ENCODE measurements at regions not wholly inside any gene's neighbourhood (a gene's known extent, or its start where the extent isn't known, plus 50 kb on each side); places are given as distances from the start of the nearest gene placed in this dataset.

GRCh38 chr6:81857812-81858211 is 105.3 kb upstream of the TENT5A start:
- Histone ChIP-seq H2AFZ (ENCODE audit: low read length) (no peak overlapping the region), H3K56ac (replicated peaks; ENCODE audit: insufficient read length, low read depth, low read length) (no peak overlapping the region), H3K79me1 (ENCODE audit: low read depth, low read length) (no peaks in the 10 kb centered on the region), H2BK12ac (ENCODE audit: low read depth, low read length) (no peak overlapping the region), H3K4ac (replicated peaks; ENCODE audit: insufficient read length, low read depth, low read length) (no peak overlapping the region), H2BK20ac (ENCODE audit: low read length) (no peak overlapping the region), H4K5ac (ENCODE audit: insufficient read length, low read depth, low read length) (no peak overlapping the region), H3K9ac (replicated peaks in 1 of 4; ENCODE audit: extremely low read depth in 1 of 4, low read depth in 3 of 4, low read length in 3 of 4) (no peak overlapping the region), H4K8ac (ENCODE audit: extremely low read depth, insufficient read depth, low read length) (no peak overlapping the region), H2BK120ac (replicated peaks; ENCODE audit: low read depth, low read length) (no peak overlapping the region), H3K27ac (ENCODE audit: low read depth, low read length) (no peak overlapping the region), H3K18ac (ENCODE audit: extremely low read depth, low read length) (no peak overlapping the region), H4K91ac (replicated peaks; ENCODE audit: insufficient read length, low read length) (no peak overlapping the region), H3K4me1 (replicated peaks in 1 of 4; ENCODE audit: control insufficient read depth in 3 of 4, insufficient read depth in 4 of 4, low read length in 3 of 4) (no peaks in the 10 kb centered on the region), H3K23ac (ENCODE audit: insufficient read length) (no peak overlapping the region), H3K9me3 (ENCODE audit: insufficient read depth in 2 of 2, low read depth in 1 of 2, low read length in 1 of 2) (no peaks in the 10 kb centered on the region), H3K4me2 (ENCODE audit: insufficient read depth in 1 of 2, low read depth in 2 of 2, low read length in 2 of 2) (no peak overlapping the region), H3K79me2 (ENCODE audit: control insufficient read depth in 1 of 2, insufficient read depth in 2 of 2, low read length in 2 of 2) (no peaks in the 10 kb centered on the region), H3K23me2 (ENCODE audit: low read depth, low read length) (no peaks in the 10 kb centered on the region), H2BK5ac (ENCODE audit: low read depth, low read length) (no peak overlapping the region), H3K4me3 (ENCODE audit: extremely low read depth in 1 of 4, insufficient read depth in 2 of 4, low read depth in 3 of 4, low read length in 4 of 4) (no peak overlapping the region), H4K20me1 (replicated peaks in 1 of 2; ENCODE audit: control insufficient read depth in 1 of 2, insufficient read depth in 2 of 2, low read length in 2 of 2) (no peaks in the 10 kb centered on the region), H3K14ac (ENCODE audit: insufficient read length) (no peak overlapping the region), H3K27me3 (replicated peaks in 1 of 4; ENCODE audit: control insufficient read depth in 3 of 4, extremely low read depth in 1 of 4, insufficient read depth in 3 of 4, low read length in 3 of 4) (no peaks in the 10 kb centered on the region), H2AK5ac (ENCODE audit: low read depth, low read length) (no peak overlapping the region), H3K36me3 (ENCODE audit: control insufficient read depth in 2 of 4, insufficient read depth in 4 of 4, low read length in 3 of 4) (no peaks in the 10 kb centered on the region), H2BK15ac (ENCODE audit: low read length) (no peak overlapping the region)
- FAIRE-seq (no peak), DNase-seq (ENCODE audit: low read depth in 1 of 2, low spot score in 2 of 2) (no peak)
- ChIA-PET CTCF (ENCODE audit: partially characterized antibody) (interaction anchor here (0.6 kb wide), 2 partner anchors 9 to 68 kb away, joined by 3 read pairs; no protein-coding TSS in a partner anchor), POLR2A (ENCODE audit: partially characterized antibody) (no interaction called here)
- TF ChIP-seq, protein P1, sequence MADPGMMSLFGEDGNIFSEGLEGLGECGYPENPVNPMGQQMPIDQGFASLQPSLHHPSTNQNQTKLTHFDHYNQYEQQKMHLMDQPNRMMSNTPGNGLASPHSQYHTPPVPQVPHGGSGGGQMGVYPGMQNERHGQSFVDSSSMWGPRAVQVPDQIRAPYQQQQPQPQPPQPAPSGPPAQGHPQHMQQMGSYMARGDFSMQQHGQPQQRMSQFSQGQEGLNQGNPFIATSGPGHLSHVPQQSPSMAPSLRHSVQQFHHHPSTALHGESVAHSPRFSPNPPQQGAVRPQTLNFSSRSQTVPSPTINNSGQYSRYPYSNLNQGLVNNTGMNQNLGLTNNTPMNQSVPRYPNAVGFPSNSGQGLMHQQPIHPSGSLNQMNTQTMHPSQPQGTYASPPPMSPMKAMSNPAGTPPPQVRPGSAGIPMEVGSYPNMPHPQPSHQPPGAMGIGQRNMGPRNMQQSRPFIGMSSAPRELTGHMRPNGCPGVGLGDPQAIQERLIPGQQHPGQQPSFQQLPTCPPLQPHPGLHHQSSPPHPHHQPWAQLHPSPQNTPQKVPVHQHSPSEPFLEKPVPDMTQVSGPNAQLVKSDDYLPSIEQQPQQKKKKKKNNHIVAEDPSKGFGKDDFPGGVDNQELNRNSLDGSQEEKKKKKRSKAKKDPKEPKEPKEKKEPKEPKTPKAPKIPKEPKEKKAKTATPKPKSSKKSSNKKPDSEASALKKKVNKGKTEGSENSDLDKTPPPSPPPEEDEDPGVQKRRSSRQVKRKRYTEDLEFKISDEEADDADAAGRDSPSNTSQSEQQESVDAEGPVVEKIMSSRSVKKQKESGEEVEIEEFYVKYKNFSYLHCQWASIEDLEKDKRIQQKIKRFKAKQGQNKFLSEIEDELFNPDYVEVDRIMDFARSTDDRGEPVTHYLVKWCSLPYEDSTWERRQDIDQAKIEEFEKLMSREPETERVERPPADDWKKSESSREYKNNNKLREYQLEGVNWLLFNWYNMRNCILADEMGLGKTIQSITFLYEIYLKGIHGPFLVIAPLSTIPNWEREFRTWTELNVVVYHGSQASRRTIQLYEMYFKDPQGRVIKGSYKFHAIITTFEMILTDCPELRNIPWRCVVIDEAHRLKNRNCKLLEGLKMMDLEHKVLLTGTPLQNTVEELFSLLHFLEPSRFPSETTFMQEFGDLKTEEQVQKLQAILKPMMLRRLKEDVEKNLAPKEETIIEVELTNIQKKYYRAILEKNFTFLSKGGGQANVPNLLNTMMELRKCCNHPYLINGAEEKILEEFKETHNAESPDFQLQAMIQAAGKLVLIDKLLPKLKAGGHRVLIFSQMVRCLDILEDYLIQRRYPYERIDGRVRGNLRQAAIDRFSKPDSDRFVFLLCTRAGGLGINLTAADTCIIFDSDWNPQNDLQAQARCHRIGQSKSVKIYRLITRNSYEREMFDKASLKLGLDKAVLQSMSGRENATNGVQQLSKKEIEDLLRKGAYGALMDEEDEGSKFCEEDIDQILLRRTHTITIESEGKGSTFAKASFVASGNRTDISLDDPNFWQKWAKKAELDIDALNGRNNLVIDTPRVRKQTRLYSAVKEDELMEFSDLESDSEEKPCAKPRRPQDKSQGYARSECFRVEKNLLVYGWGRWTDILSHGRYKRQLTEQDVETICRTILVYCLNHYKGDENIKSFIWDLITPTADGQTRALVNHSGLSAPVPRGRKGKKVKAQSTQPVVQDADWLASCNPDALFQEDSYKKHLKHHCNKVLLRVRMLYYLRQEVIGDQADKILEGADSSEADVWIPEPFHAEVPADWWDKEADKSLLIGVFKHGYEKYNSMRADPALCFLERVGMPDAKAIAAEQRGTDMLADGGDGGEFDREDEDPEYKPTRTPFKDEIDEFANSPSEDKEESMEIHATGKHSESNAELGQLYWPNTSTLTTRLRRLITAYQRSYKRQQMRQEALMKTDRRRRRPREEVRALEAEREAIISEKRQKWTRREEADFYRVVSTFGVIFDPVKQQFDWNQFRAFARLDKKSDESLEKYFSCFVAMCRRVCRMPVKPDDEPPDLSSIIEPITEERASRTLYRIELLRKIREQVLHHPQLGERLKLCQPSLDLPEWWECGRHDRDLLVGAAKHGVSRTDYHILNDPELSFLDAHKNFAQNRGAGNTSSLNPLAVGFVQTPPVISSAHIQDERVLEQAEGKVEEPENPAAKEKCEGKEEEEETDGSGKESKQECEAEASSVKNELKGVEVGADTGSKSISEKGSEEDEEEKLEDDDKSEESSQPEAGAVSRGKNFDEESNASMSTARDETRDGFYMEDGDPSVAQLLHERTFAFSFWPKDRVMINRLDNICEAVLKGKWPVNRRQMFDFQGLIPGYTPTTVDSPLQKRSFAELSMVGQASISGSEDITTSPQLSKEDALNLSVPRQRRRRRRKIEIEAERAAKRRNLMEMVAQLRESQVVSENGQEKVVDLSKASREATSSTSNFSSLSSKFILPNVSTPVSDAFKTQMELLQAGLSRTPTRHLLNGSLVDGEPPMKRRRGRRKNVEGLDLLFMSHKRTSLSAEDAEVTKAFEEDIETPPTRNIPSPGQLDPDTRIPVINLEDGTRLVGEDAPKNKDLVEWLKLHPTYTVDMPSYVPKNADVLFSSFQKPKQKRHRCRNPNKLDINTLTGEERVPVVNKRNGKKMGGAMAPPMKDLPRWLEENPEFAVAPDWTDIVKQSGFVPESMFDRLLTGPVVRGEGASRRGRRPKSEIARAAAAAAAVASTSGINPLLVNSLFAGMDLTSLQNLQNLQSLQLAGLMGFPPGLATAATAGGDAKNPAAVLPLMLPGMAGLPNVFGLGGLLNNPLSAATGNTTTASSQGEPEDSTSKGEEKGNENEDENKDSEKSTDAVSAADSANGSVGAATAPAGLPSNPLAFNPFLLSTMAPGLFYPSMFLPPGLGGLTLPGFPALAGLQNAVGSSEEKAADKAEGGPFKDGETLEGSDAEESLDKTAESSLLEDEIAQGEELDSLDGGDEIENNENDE (IDR thresholded peaks at IDR 0.05; ENCODE audit: insufficient replicate concordance, low read length), result no peak
- TF ChIP-seq SRF (IDR thresholded peaks at IDR 0.05; ENCODE audit: low read depth, low read length), result no peak

Data from H1 (cell line).